NT2/D1 (cell line): ENCODE measurements at regions not wholly inside any gene's neighbourhood (a gene's known extent, or its start where the extent isn't known, plus 50 kb on each side); places are given as distances from the start of the nearest gene placed in this dataset.

Experiments
- DNase-seq: peaks from one replicate; pipeline ENCODE4 v3.0.0-alpha.2; 2011; ENCODE audit warnings: low read depth, low spot score
- H3K27me3 ChIP-seq: 2 replicates; pipeline ENCODE4 v1.6.0; 2011; ENCODE audit warnings: mild to moderate bottlenecking; ENCODE audit not compliant: insufficient read length, insufficient read depth
- H3K36me3 ChIP-seq: 2 replicates; pipeline ENCODE4 v1.6.1; 2011; ENCODE audit warnings: mild to moderate bottlenecking, low read length, mixed read lengths; ENCODE audit not compliant: insufficient read depth, insufficient read length
- H3K4me1 ChIP-seq: 2 replicates; pipeline ENCODE4 v1.5.1; 2011; ENCODE audit not compliant: insufficient read depth, insufficient read length
- H3K4me3 ChIP-seq: 2 replicates; pipeline ENCODE4 v1.5.1; 2011; ENCODE audit warnings: low read depth; ENCODE audit not compliant: insufficient read length
- H3K9ac ChIP-seq: 2 replicates; pipeline ENCODE4 v1.6.0; 2011; ENCODE audit warnings: low read depth; ENCODE audit not compliant: insufficient read length
- H3K9me3 ChIP-seq: 2 replicates; pipeline ENCODE4 v1.5.1; 2011; ENCODE audit warnings: mild to moderate bottlenecking, low read length; ENCODE audit not compliant: insufficient read depth
- SUZ12 ChIP-seq: IDR thresholded peaks from 2 replicates; pipeline ENCODE4 v1.6.1; 2011; ENCODE audit not compliant: insufficient read length, insufficient read depth; ENCODE audit errors: extremely low read depth
- YY1 ChIP-seq: IDR thresholded peaks from 2 replicates; pipeline ENCODE4 v1.6.1; 2011; ENCODE audit not compliant: insufficient read length, insufficient read depth
- ZNF274 ChIP-seq: IDR thresholded peaks from 2 replicates; pipeline ENCODE4 v1.6.1; 2011; ENCODE audit warnings: mild to moderate bottlenecking, low read depth, low read length

DNA sequence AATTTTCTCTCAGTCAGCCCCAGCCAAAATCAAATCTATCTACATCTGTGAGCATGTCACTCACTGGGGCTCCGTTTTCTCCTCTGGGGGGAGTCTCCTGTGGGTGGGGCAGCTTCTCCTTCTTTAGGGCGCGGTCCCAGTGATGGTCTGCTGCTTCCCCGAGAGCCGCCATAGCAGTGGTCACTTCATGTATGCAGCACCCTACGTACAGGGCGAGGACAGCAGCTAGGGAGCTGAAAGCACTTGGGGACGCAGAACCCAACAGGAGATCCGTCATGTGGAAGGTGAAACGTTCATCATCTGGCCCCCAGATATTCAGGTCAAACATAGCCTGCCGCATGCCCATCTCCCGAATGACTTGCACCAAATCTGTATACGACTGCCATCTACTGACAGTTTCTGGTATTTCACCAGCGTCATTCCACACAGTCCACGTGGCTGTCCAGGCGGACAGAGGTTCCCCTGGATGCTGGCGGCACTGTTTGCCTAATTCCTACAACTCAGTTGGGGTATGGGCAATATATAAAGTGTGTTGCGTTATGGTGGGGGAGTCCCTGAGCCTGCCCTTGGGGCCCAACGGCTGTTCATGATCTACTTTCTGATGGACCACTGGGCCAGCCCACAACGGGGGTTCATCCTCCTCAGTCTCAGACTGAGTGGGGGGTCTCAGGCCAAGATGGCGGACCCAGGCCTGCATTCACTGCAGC is 795.0 kb downstream of the EFNA5 start:
- Histone ChIP-seq H3K36me3 (no peaks in the 10 kb centered on the region), H3K4me1 (no peaks in the 10 kb centered on the region), H3K9me3 (peaks cover 9% of the 10 kb centered on the region; the same call in 1 of the 2 replicates), H3K4me3 (no peak overlapping the region), H3K27me3 (no peaks in the 10 kb centered on the region), H3K9ac (no peak overlapping the region)
- peak; percentile 36 for DNase-seq
- TF ChIP-seq ZNF274: no peak
- no peak for TF ChIP-seq SUZ12

DNA sequence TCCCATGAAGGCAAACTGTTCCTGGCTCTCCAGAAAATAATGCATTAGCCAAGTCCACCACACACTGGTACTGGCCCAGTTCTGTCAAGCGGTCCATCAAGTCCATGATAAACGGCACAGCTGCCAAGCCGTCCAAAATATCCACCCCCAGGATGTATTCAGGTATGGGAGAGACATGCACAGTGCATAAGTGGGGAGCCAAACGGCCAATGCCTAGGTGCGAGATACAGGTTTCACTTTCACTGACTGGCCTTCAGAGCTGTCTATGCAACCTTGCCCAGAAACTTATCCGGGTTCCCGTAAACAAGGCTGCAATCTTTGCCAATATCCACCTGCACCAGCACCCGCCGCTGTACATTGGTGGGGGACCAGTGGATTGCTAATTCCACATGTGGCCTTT is 795.8 kb downstream of the EFNA5 start:
- H3K9ac ChIP-seq: no peak overlapping the region
- TF ChIP-seq ZNF274 (no peak), YY1 (no peak), SUZ12 (no peak)
- H3K4me3 ChIP-seq: no peak overlapping the region
- DNase-seq: no peak
- peaks cover 9% of the 10 kb centered on the region; the same call in 1 of the 2 replicates for H3K9me3 ChIP-seq
- H3K27me3 ChIP-seq: no peaks in the 10 kb centered on the region
- no peaks in the 10 kb centered on the region for H3K4me1 ChIP-seq
- H3K36me3 ChIP-seq: no peaks in the 10 kb centered on the region

- no peaks in the 10 kb centered on the region for H3K27me3 ChIP-seq
- no peak overlapping the region for H3K9ac ChIP-seq
- H3K4me1 ChIP-seq: no peaks in the 10 kb centered on the region
- TF ChIP-seq YY1 (no peak), ZNF274 (no peak)
- no peaks in the 10 kb centered on the region for H3K36me3 ChIP-seq
- no peak overlapping the region for H3K4me3 ChIP-seq
- no peak for DNase-seq
- peaks cover 9% of the 10 kb centered on the region; the same call in 1 of the 2 replicates for H3K9me3 ChIP-seq
Observed at GRCh38 chr5:106874531-106874930, 796.2 kb downstream of the EFNA5 start.

DNA sequence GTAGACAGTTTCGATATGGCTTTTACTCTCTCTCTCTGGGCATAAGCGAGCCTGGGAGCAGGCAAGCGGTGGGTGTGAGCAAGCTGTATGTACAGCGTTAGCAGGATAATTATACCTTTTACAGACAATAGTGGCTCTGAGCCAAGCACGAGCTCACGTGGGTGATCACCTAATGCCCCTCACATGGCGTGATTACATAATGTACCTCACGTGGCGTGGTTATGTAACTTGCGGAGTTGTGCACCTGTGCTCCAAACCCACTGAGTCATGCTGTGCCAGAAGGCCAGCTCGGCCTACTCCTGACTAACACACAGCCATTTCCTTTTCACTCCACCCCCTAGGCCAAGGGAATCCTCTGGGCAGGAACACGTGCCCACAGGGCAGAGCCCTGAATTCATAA is 797.2 kb downstream of the EFNA5 start:
- TF ChIP-seq SUZ12 (no peak), ZNF274 (no peak), YY1 (no peak)
- H3K9ac ChIP-seq: no peak overlapping the region
- no peak overlapping the region for H3K4me3 ChIP-seq
- H3K27me3 ChIP-seq: no peaks in the 10 kb centered on the region
- peaks cover 9% of the 10 kb centered on the region; the same call in 1 of the 2 replicates for H3K9me3 ChIP-seq
- no peak for DNase-seq
- H3K4me1 ChIP-seq: no peaks in the 10 kb centered on the region
- no peaks in the 10 kb centered on the region for H3K36me3 ChIP-seq

GRCh38 chr5:106865279-106865678 is 805.5 kb downstream of the EFNA5 start:
- no peak for TF ChIP-seq SUZ12
- TF ChIP-seq YY1: no peak
- no peak for TF ChIP-seq ZNF274
- Histone ChIP-seq H3K9me3 (no peaks in the 10 kb centered on the region), H3K9ac (no peak overlapping the region), H3K36me3 (no peaks in the 10 kb centered on the region), H3K4me1 (no peaks in the 10 kb centered on the region), H3K4me3 (no peak overlapping the region), H3K27me3 (no peaks in the 10 kb centered on the region)
- no peak for DNase-seq

DNA sequence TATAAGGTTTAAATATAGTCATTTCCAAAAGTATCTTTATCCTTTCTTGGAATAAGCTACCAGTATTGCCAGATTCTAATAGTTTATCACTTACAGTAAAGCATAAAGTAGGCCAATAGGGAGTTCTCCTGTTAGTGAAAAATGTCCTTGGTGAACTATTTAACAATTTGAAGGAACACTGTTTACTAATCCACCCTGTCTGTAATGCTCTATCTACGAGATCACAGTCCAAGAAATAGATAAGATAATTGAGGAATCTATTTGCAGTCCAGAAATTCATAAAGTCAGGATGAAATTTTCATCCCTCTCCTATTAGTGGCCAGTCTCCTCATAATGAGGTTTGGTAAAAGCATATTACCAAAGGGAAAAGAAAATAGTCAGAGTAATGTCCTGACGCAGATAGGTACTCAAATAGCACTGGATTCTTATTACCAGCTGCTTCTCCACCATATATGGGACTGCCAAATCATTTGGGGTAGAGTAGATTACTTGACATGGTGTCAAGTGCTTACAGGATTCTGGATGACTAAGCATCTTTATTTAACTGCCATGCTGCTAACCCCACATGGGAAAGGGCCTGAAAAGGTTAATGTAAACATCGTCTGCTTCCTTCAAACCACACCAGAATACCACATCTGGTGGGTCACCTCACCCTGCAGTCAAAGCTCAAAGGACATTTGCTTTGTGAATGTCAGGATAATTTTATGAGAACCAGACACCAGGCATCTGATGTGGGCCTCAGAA is 808.1 kb downstream of the EFNA5 start:
- TF ChIP-seq YY1: no peak
- no peak for TF ChIP-seq ZNF274
- no peak for TF ChIP-seq SUZ12
- Histone ChIP-seq H3K36me3 (no peaks in the 10 kb centered on the region), H3K9me3 (no peaks in the 10 kb centered on the region), H3K4me1 (no peaks in the 10 kb centered on the region), H3K9ac (no peak overlapping the region), H3K27me3 (no peaks in the 10 kb centered on the region), H3K4me3 (no peak overlapping the region)
- no peak for DNase-seq

GRCh38 chr5:106860398-106861044 is 810.2 kb downstream of the EFNA5 start:
- no peaks in the 10 kb centered on the region for H3K4me1 ChIP-seq
- DNase-seq: no peak
- no peak overlapping the region for H3K4me3 ChIP-seq
- TF ChIP-seq ZNF274: no peak
- no peak for TF ChIP-seq SUZ12
- TF ChIP-seq YY1: no peak
- H3K36me3 ChIP-seq: no peaks in the 10 kb centered on the region
- H3K27me3 ChIP-seq: no peaks in the 10 kb centered on the region
- H3K9ac ChIP-seq: no peak overlapping the region
- H3K9me3 ChIP-seq: no peaks in the 10 kb centered on the region; the same call in 1 of the 2 replicates
